Erythroblast (primary cell): ENCODE measurements at regions not wholly inside any gene's neighbourhood (a gene's known extent, or its start where the extent isn't known, plus 50 kb on each side); places are given as distances from the start of the nearest gene placed in this dataset.

Source experiments
- DNase-seq, 2 experiments: peaks; one replicate each; lab custom pipeline; 2025; lab: John Stamatoyannopoulos, UW
- GATA1 ChIP-seq: IDR thresholded peaks from 2 replicates; pipeline ENCODE4 v1.6.1; 2011; ENCODE audit warnings: low read depth, mild to moderate bottlenecking, control low read depth, low read length, moderate library complexity
- POLR2A ChIP-seq: IDR thresholded peaks from 2 replicates; pipeline ENCODE4 v1.6.1; 2011; ENCODE audit warnings: mild to moderate bottlenecking, low read length

DNA sequence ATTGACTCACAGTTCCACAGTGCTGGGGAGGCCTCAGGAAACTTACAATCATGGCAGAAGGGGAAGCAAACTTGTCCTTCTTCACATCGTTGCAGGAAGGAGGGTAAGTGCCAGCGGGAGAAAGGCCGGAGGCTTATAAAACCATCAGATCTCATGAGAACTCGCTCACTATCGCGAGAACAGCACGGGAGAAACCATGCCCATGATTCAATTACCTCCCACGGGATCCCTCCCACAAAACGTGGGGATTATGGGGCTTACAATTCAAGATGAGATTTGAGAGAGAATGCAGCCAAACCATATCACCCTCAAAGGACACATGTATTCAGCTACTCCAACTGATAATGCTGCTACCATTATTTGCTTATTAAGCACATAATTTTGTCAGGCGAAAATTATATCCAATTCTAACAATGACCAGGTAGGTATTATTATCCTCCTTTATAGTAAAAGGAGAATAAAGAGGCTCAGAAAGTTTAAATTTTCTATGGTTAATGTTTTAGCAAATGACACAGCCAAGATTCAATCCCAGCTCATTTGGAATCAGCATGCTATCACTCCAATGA is 327.2 kb upstream of the CDIN1 start:
- no peak for DNase-seq
- TF ChIP-seq POLR2A (no peak), GATA1 (no peak)

DNA sequence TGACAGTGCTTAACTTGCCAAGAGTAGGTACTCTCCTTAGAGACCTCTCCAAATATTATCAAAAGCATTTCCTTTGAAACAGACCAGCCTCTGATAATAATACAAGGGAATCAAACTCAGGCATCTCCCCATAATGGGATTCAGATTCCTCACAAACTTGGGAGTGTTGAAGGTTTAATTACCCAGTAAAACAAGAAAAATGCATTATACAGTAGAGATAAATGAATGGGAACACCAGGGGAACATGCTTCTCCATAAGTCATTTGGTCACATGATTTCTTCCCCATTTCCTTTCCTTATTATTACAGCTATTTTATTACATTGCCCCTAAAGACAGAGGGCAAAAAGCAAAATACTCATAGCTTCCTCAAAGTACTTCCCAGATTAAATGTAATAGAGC is 325.0 kb upstream of the CDIN1 start:
- no peak for TF ChIP-seq GATA1
- TF ChIP-seq POLR2A: no peak
- no peak for DNase-seq

DNA sequence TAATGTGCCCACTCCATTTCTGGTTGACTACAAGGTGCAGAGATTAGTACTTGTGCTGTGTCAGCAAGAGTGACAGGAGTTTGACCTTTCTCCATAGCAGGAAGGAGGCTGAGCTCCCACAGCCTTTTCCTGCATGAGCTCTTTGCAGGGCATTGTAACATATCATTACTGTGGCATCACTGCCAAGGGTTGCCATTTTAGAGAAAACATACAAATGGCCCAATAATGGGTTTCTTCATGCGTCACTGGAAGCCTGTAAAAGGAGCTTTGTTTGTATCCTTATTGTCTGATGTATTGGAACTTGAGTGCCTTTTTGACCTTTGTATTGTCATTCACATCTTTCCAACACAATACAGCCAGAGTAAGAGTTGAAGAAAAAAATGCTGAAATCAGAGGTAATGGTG is 323.0 kb upstream of the CDIN1 start:
- DNase-seq: no peak
- TF ChIP-seq GATA1: no peak
- TF ChIP-seq POLR2A: no peak

DNA sequence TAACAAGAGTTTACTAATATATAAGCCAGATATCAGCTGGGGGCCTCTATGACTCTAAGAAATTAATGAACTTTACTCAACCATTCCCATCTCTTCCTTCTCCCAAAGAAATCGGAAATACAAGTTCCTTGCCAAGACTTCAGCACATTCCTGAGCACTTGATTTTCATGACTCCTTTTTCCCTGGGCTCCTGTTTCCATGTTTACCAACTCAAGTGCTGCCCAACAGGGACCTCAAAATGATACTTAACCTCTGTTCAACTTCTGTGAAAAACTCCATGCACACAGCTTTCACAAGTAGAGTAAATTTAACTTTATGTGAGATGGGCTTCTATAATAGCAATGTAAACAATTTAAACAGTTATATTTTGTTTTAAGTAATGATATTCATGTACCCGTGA is 315.8 kb upstream of the CDIN1 start:
- TF ChIP-seq POLR2A: no peak
- TF ChIP-seq GATA1: no peak

DNA sequence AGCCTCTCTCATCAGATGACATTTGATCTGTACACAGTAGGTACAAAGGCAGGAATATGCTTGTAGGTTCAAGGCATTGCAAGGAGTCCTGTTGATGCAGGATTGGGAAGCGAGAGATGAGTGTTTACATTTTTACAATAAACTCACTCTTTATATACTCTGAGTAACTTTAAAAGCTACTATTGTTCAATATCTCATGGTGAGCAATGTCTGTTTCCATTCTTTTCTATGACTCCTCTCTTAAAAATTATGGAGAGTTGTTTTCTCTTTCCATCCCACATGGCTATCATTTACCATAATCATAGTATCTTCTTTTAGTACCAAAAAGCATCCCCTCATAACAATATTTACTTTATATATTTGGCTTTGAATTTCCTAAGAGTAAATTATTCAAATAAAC is 314.0 kb upstream of the CDIN1 start:
- TF ChIP-seq GATA1 (no peak), POLR2A (no peak)
- no peak for DNase-seq

More for the DNA sequence above, 315.8 kb upstream of the CDIN1 start:
- DNase-seq: no peak

DNA sequence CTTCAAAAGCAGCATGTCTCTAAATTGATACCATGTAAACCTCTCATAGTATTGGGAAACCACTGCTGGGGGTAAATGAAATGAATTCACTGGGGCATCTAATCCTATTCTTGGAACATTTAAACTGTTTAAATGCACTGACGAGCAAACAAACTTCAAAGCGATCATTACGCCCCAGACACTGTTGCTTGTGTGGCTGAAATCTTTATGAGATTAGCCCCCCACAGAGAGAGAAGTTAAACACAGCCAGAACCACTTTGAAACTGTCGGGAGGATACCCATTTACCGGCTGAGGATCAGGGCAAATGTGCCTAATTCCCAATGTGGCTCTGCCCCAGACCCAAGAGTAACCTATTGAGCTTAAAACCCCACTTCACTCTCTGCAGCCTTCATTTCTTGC is 308.4 kb upstream of the CDIN1 start:
- TF ChIP-seq GATA1: no peak
- no peak for TF ChIP-seq POLR2A
- DNase-seq: no peak

DNA sequence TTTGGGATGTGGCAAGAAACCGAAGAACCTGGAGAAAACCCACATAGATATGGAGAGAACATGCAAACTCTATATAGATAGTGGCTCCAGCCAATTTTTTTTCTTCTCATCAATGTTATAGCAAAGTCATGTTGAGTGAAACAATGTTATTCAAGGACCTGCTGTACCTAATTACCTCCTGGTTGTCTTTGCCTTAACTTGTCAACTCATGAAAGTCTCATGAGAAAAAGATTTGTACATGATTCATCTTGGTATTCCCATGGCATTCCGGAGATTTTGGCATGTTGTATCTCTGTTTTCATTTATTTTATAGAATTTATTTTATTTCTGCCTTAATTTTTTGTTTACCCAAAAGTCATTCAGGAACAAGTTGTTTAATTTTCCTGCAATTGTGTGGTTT is 303.8 kb upstream of the CDIN1 start:
- TF ChIP-seq POLR2A (no peak), GATA1 (no peak)
- DNase-seq: no peak

DNA sequence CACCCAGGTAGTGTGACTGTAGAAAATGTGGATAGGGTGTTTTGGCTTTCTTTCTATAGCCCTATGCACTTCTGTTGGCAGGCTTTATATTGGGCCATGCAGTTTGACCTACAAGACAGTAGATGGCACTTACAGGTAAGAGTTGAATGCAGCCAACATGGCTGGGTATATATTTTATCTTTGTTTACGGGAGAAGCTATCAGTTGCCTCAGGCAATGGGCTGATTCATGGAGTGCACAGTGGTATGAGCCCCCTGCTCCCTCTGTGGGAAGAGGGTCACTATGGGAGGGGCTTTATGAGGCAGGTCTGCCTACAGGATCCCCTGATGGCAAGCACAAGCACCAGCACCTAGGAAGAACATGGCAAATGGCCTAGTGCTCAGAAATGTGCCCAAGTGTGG is 301.2 kb upstream of the CDIN1 start:
- no peak for TF ChIP-seq POLR2A
- TF ChIP-seq GATA1: no peak
- peak; percentile 52 to 63 for DNase-seq

DNA sequence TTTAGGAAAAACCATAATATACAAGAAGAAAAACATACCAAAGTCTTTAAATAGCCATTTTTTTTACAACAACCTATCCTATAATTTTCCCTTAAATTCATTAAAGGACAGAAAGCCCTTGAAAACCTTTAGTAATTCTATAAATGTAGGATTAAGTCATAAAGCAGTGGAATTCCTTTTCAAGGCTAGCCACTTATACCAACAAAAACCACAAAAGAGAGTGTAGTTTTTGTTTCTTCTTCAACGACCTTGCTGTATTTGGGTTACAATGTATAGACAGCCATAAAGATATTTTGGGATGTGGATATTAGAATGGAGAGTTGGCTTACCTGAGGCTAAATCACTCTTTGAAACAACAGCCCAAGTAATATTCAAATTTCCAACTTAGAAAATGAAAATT is 296.6 kb upstream of the CDIN1 start:
- DNase-seq: no peak

DNA sequence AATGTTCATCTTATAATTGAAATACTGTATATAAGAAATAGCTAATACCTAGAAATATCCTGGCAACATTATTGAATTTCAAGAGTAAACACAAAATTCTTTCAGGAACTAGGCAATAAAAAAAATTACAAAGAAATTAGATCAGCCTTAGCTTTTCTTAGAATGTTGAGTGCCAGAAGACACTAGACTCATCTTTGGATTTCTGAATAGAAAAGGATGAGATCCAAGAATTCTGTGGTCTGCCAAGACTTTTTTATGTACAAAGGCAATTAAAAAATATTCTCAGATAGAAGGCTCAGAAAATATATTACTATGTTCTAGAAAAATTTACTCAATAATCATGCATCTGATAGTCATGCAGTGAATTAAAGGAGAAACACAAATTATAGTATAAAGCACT is 294.5 kb upstream of the CDIN1 start:
- DNase-seq: no peak
- TF ChIP-seq GATA1 (no peak), POLR2A (no peak)

More for the DNA sequence above, 296.6 kb upstream of the CDIN1 start:
- TF ChIP-seq POLR2A (no peak), GATA1 (no peak)

DNA sequence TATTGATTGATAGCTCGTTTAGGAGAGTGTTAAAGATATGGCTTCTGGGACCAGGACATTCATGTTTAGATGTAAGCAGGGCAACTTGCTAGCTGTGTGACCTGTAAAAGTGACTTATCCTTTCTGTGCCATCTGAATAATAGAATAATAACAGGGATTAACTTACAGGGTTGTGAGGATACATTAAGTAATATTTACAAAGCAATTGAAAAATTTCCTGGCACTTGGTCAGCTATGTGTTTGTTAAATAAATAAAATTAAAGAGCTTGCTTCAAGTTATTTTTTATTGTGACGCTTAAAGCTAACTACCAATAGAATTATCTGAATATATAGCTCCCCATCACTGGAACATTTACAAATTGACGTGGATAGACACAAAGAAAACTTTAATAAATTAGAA is 287.9 kb upstream of the CDIN1 start:
- no peak for DNase-seq

DNA sequence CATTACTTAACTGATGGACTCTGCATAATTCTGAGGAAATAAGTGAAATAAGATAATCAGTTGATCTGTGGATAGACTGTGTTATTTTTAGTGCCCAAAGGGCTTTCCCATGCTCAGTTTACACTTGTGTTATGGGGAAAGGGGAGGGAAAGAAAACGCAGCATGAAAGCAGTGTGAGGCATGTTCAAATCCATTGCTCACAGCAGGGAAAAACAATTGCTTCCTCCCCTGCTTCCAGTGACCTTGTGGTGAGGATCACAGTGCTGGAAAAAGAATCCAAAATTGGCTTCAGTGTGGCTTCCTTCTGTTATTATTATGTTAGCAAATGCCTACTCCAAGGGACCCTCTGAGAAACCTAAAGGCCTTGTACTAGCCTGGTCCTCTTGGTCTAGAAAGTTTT is 285.1 kb upstream of the CDIN1 start:
- no peak for DNase-seq
- TF ChIP-seq POLR2A: no peak

More for the DNA sequence above, 287.9 kb upstream of the CDIN1 start:
- TF ChIP-seq POLR2A (no peak), GATA1 (no peak)

DNA sequence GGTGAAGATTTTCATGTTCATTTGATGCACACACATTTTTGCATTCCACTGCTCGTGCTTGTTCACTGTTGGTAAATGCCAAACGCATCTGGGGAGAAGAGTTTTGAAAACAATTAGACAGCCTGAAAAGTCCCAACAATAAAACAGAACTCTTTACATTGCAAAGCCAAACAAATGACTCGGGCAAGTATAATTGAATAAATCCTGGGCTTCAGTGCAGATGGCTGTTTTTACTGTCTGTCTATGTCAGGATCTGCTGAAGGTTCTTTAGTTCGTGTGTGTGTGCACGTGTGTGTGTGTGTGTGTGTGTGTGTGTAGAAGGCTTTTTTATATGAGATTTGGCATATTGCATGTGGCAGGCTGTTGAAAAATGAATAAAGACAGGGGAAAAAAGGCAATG is 277.5 kb upstream of the CDIN1 start:
- no peak for DNase-seq
- no peak for TF ChIP-seq POLR2A
- TF ChIP-seq GATA1: no peak

DNA sequence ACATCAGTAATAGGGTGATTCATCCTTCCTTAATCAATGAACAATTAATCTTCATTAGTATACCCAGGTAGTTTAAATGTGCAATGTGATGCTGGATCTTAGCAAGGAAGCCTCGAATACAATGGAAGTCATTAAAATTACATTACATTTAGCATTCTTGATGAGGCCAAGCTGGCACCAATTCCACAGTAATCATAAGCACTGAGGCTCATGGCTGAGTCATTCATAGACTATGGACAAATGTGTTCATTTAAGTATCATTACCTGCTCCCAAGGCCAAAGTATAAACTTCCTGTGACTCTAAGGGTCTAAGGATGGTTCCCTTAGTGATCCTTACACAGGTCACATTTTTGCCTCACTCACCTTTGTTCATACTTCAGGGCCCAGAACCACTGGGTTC is 266.4 kb upstream of the CDIN1 start:
- no peak for TF ChIP-seq GATA1
- TF ChIP-seq POLR2A: no peak
- peak in 1 of 2 experiments; percentile 26 for DNase-seq

DNA sequence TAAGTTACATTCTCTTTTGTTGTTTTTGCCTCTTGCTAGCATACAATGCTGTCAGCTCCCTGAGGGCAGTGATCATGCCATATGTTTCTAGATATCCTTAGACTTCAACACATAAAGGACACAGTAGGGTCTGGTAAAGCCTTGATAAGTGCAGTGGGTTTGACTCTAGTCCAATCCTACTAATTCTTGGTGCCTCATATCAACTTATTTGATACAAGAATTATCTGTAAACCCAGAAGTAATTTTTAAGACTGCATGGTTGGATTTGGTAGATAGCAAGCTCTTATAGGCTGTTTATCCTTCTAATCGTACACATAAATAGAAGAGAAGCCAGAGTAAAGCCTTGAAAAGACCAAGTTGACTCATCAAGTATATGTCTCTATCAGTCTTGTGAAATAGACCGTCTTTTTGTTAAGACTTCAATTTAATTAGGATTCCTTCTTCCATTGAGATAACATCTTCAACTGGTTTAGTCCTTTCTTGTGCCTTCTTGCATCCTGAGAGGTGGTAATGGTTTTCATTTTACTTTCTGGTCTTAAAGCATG is 265.6 kb upstream of the CDIN1 start:
- TF ChIP-seq POLR2A: no peak
- TF ChIP-seq GATA1: no peak
- DNase-seq: peak; percentile 75 to 92

DNA sequence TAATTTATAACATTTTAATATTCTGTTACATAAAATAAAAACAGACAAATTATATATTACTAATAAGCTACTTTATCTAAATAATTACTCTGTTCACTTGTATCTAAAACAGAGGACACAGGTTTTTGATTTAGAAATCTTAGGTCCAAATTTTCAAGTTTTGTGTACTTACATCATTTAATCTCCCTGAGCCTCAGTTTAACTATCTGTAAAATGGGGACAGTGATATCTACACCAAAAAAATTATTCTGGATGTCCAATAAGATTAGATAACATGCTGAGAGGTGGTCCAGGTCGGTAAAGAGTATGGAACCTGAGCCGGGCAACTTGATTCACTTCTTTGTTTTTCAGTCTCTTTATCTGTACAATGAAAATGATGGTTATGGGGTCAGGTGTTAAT is 263.8 kb upstream of the CDIN1 start:
- no peak for TF ChIP-seq GATA1
- TF ChIP-seq POLR2A: no peak
- no peak for DNase-seq
